ENCODE measurements at regions not wholly inside any gene's neighbourhood (a gene's known extent, or its start where the extent isn't known, plus 50 kb on each side); places are given as distances from the start of the nearest gene placed in this dataset.

- no peak for DNase-seq (ENCODE audit: low read depth)
Observed at GRCh38 chr6:76418560-76419223, 346.2 kb upstream of the IMPG1 start.

DNA sequence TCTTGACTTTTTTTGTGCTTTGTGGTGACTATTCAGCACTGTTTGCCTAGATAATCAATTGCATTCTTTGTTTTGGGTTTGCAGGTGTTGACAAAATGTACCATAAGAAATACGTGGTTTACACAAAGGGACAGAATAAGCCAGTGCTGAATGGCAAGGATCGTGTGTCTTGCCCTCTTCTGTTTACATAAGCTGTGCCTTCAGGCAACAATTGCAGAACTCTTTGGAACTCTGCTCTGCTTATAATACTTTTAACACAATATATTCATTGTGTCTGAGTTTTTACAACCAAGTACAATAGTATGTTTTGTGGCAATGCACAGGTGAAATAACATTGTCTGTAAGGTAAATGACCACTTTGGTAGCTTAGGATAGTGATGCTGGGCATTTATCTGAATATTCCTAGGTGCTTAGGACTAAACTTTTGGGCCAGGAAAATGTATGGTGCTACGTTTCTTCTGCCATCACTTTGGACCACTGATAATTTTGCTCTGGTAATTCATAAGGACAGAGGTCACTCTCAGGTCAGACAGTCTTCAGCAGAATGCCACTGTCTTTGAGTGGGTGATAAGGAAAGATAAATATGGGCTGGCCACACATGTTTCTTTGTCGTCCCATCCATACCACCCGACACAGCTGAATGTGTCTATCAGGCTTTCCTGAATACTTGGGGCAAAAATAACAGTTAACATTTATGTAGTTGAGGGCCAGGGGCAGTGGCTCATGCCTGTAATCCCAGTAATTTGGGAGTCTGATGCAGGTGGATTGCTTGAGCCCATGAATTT, 344.6 kb upstream of the IMPG1 start:
- DNase-seq (ENCODE audit: low read depth) = no peak

DNA sequence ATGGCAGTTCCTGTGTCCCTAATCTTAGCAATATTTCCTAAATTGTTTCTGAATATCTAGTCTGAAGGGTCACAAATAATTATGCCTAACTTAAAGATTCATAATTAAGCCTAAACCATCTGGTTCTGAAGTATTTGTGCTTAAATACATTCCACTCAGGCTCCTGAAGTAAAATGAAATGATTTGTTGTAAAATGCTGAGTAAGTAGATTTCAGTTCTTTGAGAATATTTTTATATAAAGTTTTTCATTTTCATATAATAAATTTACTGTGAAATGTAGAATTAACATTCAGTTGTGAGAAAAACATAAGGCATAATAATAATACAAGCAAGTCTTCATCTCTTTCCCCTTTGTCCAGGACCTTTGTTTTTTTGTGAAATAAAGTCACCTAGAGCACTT, 330.6 kb upstream of the IMPG1 start:
- no peak for DNase-seq (ENCODE audit: low read depth)

DNA sequence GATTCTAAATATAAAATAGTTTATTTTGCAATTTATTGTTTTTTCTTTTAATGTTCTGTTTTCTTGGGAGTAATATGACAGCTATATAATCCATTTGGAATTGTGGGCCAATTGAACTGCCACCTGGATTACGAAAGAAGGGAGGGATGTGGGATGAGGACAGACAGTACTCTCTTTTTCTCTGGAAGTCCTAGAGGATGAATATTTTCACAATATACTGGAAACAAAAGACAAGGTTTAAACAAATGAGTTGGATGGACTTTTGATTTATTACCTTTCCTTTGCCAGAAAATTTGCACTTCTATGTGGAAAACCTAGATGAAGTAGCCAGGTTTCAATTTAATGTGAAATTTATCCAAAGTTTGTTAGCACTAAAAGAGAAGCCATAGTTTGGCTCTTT, 325.5 kb upstream of the IMPG1 start:
- no peak for DNase-seq (ENCODE audit: low read depth)

DNA sequence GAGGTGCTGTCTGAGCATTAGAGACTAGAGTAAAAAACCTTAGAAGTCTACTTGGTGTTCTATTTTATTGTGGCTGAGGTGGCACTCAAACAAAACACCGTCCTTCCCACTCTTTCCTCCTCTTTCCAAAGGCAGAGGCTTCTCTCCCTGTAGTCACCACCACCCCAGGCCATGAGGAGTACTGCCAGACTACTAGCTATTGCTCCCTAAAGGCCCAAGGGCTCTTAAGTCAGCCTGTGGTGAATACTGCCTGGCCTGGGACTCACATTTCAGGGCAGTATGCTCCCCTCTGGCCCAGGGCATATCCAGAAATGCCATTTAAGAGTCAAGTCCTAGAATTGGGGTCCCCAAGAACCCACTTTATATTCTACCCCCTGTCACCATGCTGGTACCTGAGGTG, 309.7 kb upstream of the IMPG1 start:
- no peak for DNase-seq (ENCODE audit: low read depth)

DNA sequence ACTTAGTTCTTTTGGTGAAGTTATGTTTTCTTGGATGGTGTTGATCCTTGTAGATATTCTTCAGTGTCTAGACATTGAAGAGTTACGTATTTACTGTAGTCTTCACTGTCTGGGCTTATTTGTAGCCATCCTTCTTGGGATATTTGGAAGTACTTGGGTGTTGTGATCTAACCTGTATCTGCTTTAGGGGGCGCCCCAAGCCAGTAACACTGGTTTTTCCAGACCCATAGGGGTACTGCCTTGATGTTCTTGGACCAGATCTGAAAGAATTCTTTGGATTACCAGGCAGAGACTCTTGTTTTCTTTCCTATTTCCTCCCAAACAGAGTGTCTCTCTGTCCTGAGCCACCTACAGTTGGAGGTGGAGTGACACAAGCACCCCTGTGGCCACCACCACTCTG, 309.1 kb upstream of the IMPG1 start:
- no peak for DNase-seq (ENCODE audit: low read depth)

GRCh38 chr6:76351275-76351674, 278.8 kb upstream of the IMPG1 start:
- DNase-seq (ENCODE audit: low read depth) = no peak

GRCh38 chr6:76347539-76347938, 275.1 kb upstream of the IMPG1 start:
- DNase-seq (ENCODE audit: low read depth) = no peak

DNA sequence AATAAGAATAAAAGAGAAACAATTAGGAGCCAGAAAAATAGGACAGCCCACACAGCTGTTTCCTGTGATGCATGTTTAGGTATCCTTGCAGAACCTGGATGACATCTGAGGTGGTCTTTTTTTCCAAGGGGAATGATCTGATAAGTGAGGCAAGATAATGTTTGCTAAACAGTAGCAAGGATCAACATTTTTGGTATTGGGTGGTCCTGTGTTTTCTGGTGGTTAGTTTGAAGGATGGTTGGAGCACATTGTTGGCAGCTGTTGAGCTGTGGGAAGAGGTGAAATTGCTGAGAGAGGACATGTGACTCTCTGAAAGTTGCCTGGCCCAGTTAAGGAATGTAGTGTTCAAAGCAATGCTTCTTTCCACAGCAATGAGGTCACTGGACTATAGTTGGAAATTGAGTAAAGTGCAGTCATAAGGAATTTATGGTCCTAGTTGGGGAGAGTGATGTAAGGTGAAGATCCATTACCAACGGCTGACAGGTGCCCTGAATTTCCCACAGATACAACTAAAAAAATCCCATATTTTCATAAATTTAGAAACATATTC, 270.2 kb upstream of the IMPG1 start:
- DNase-seq (ENCODE audit: low read depth) = no peak

DNA sequence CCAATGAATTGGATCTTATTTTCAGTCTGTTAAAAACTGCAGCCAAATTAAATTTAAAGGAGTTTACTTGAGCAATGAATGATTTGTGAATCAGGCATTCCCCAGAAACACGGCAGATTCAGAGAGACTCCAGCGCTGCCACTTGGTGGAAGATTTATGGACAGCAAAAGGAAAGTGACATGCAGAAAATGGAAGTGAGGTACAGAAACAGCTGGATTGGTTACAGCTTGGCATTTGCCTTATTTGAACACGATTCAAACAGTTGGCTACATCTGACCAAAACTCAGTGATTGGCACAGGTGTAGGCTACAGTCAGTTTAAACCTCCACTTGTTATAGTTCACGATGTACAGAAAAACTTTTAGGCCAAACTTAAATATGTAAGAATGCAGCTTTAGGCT, 257.6 kb upstream of the IMPG1 start:
- no peak for DNase-seq (ENCODE audit: low read depth)

- no peak for DNase-seq (ENCODE audit: low read depth)
Observed at GRCh38 chr6:76326871-76327270, 254.4 kb upstream of the IMPG1 start.

Measured in HS-5 (cell line).